IMR-90 (cell line): ENCODE measurements at regions not wholly inside any gene's neighbourhood (a gene's known extent, or its start where the extent isn't known, plus 50 kb on each side); places are given as distances from the start of the nearest gene placed in this dataset.

ENCODE experiments used
- ATAC-seq: fragments of 200-7000 bp; cut with Tn5 transposase; 2 replicates; pipeline ENCODE4 v1.9.1; 2020; ENCODE audit warnings: low read depth, mild to moderate bottlenecking, moderate library complexity
- BruUV-seq: library from RNA; stranded (reverse); fragments of 400-500 nt; replicated peaks from 2 replicates; lab custom pipeline; 2021; lab: Mats Ljungman, UMichigan
- CTCF ChIA-PET: fragments of 300-600 bp; formaldehyde crosslinking; extraction: SDS; loops from one replicate; lab custom pipeline; 2021; ENCODE audit warnings: antibody characterized with exemption; lab: Yijun Ruan, JAX
- POLR2A ChIA-PET: fragments of 300-600 bp; sonication (Branson Sonifier 250); formaldehyde crosslinking; loops from one replicate; lab custom pipeline; 2022; ENCODE audit warnings: antibody characterized with exemption; ENCODE audit not compliant: unreplicated experiment; lab: Charles Lee
- DNase-seq: peaks from one replicate; pipeline ENCODE4 v3.0.0; 2013
- H2AFZ ChIP-seq: replicated peaks from 2 replicates; pipeline ENCODE3; 2013; ENCODE audit warnings: low read length, mild to moderate bottlenecking; ENCODE audit not compliant: poor library complexity
- H2AK5ac ChIP-seq: 2 replicates; pipeline ENCODE4 v1.6.1; 2013; ENCODE audit warnings: low read depth, low read length, inconsistent platforms
- H2AK9ac ChIP-seq: replicated peaks from 2 replicates; pipeline ENCODE3; 2013; ENCODE audit warnings: mild to moderate bottlenecking, low read depth, low read length, moderate library complexity; ENCODE audit not compliant: poor library complexity
- H2BK120ac ChIP-seq: 2 replicates; pipeline ENCODE4 v1.6.1; 2013; ENCODE audit warnings: low read depth, low read length, inconsistent platforms
- H2BK15ac ChIP-seq: 3 replicates; pipeline ENCODE4 v1.6.1; 2013; ENCODE audit warnings: low read depth, low read length, inconsistent platforms
- H2BK20ac ChIP-seq: 2 replicates; pipeline ENCODE4 v1.6.1; 2013; ENCODE audit warnings: low read depth, mild to moderate bottlenecking, inconsistent platforms, low read length, moderate library complexity
- H2BK5ac ChIP-seq: 2 replicates; pipeline ENCODE4 v1.6.1; 2013; ENCODE audit warnings: mild to moderate bottlenecking, low read depth, low read length, inconsistent platforms; ENCODE audit not compliant: poor library complexity, severe bottlenecking
- H3K14ac ChIP-seq: replicated peaks from 2 replicates; pipeline ENCODE4 v1.6.1; 2013; ENCODE audit warnings: low read depth, low read length, inconsistent platforms
- H3K18ac ChIP-seq: 2 replicates; pipeline ENCODE4 v1.6.1; 2013; ENCODE audit warnings: low read depth, low read length, control low read depth
- H3K23ac ChIP-seq: 2 replicates; pipeline ENCODE4 v1.6.1; 2013; ENCODE audit warnings: low read depth, low read length, inconsistent platforms
- H3K27ac ChIP-seq: 2 replicates; pipeline ENCODE4 v1.5.1; 2013; ENCODE audit warnings: mild to moderate bottlenecking, control low read depth, low read length; ENCODE audit not compliant: insufficient read depth
- H3K27me3 ChIP-seq: 2 replicates; pipeline ENCODE4 v1.6.1; 2013; ENCODE audit warnings: low read length; ENCODE audit not compliant: control insufficient read depth, insufficient read depth
- H3K36me3 ChIP-seq: 2 replicates; pipeline ENCODE4 v1.6.1; 2013; ENCODE audit warnings: low read length, mixed read lengths; ENCODE audit not compliant: control insufficient read depth, insufficient read depth
- H3K4ac ChIP-seq: 2 replicates; pipeline ENCODE4 v1.6.1; 2013; ENCODE audit warnings: low read depth, low read length, inconsistent platforms
- H3K4me1 ChIP-seq: 2 replicates; pipeline ENCODE4 v1.6.1; 2013; ENCODE audit warnings: low read length, mixed read lengths; ENCODE audit not compliant: control insufficient read depth, insufficient read depth
- H3K4me2 ChIP-seq: 2 replicates; pipeline ENCODE4 v1.6.1; 2013; ENCODE audit warnings: low read depth, mild to moderate bottlenecking, control low read depth, low read length, moderate library complexity
- H3K4me3 ChIP-seq: 2 replicates; pipeline ENCODE4 v1.5.1; 2013; ENCODE audit warnings: low read depth, mild to moderate bottlenecking, control low read depth, low read length, moderate library complexity; ENCODE audit not compliant: insufficient read depth
- H3K56ac ChIP-seq: 2 replicates; pipeline ENCODE4 v1.6.1; 2013; ENCODE audit warnings: low read length, inconsistent platforms; ENCODE audit not compliant: insufficient read depth; ENCODE audit errors: extremely low read depth
- H3K79me1 ChIP-seq, 2 experiments: 2 replicates each; pipeline ENCODE4 v1.6.1; 2013; ENCODE audit warnings: low read length in 2 of 2, inconsistent platforms in 1 of 2, low read depth in 1 of 2
- H3K9ac ChIP-seq: 2 replicates; pipeline ENCODE4 v1.6.1; 2013; ENCODE audit warnings: low read depth, low read length, control low read depth
- H3K9me1 ChIP-seq: 2 replicates; pipeline ENCODE4 v1.6.1; 2013; ENCODE audit warnings: low read length, inconsistent platforms; ENCODE audit not compliant: insufficient read depth
- H3K9me3 ChIP-seq: 2 replicates; pipeline ENCODE4 v1.6.1; 2013; ENCODE audit warnings: low read length; ENCODE audit not compliant: control insufficient read depth, insufficient read depth
- H4K20me1 ChIP-seq: 2 replicates; pipeline ENCODE4 v1.6.1; 2013; ENCODE audit warnings: low read length, inconsistent platforms; ENCODE audit not compliant: insufficient read depth
- H4K5ac ChIP-seq: 2 replicates; pipeline ENCODE4 v1.6.1; 2013; ENCODE audit warnings: mild to moderate bottlenecking, low read depth, low read length, control low read depth
- H4K8ac ChIP-seq, 2 experiments: 2 replicates each; pipeline ENCODE4 v1.6.1; 2013; ENCODE audit warnings: low read depth in 2 of 2, low read length in 2 of 2, control low read depth in 1 of 2, inconsistent platforms in 1 of 2
- H4K91ac ChIP-seq: 2 replicates; pipeline ENCODE4 v1.6.1; 2013; ENCODE audit warnings: low read depth, low read length, inconsistent platforms; ENCODE audit not compliant: insufficient read depth
- BHLHE40 ChIP-seq: fragments of 150-350 bp; IDR thresholded peaks from 2 replicates; pipeline ENCODE4 v1.6.1; 2016; ENCODE audit warnings: mild to moderate bottlenecking, low read depth, low read length
- CEBPB ChIP-seq: IDR thresholded peaks from 2 replicates; pipeline ENCODE4 v1.6.1; 2012; ENCODE audit warnings: low read depth, low read length, improper control_type of control experiment
- CHD1 ChIP-seq: IDR thresholded peaks from 2 replicates; pipeline ENCODE4 v1.6.1; 2012; ENCODE audit warnings: low read depth, low read length, improper control_type of control experiment
- CTCF ChIP-seq: conservative IDR thresholded peaks from 2 replicates; pipeline ENCODE4 v1.5.1; 2012; ENCODE audit warnings: mild to moderate bottlenecking, low read depth, low read length, improper control_type of control experiment
- ELK1 ChIP-seq: fragments of 150-350 bp; IDR thresholded peaks from 2 replicates; pipeline ENCODE4 v1.6.1; 2016; ENCODE audit warnings: low read depth, mild to moderate bottlenecking, low read length, moderate library complexity, borderline replicate concordance
- FOS ChIP-seq: fragments of 150-350 bp; IDR thresholded peaks from 2 replicates; pipeline ENCODE4 v1.6.1; 2016; ENCODE audit warnings: low read depth, low read length
- MAFK ChIP-seq: IDR thresholded peaks from 2 replicates; pipeline ENCODE4 v1.6.1; 2012; ENCODE audit warnings: low read depth, low read length, improper control_type of control experiment
- MAZ ChIP-seq: IDR thresholded peaks from 2 replicates; pipeline ENCODE4 v1.6.1; 2012; ENCODE audit warnings: low read depth, mild to moderate bottlenecking, low read length, improper control_type of control experiment, moderate library complexity, borderline replicate concordance
- MXI1 ChIP-seq: IDR thresholded peaks from 2 replicates; pipeline ENCODE4 v1.6.1; 2012; ENCODE audit warnings: low read depth, mild to moderate bottlenecking, low read length, moderate library complexity, borderline replicate concordance
- NFE2L2 ChIP-seq: fragments of 150-350 bp; IDR thresholded peaks from 2 replicates; pipeline ENCODE4 v1.6.1; 2016; ENCODE audit warnings: low read depth, mild to moderate bottlenecking, low read length
- POLR2A ChIP-seq: IDR thresholded peaks from 2 replicates; pipeline ENCODE4 v1.6.1; 2012; ENCODE audit warnings: mild to moderate bottlenecking, low read depth, low read length
- RAD21 ChIP-seq: IDR thresholded peaks from 2 replicates; pipeline ENCODE4 v1.6.1; 2012; ENCODE audit warnings: low read length, improper control_type of control experiment
- RCOR1 ChIP-seq: IDR thresholded peaks from 2 replicates; pipeline ENCODE4 v1.6.1; 2012; ENCODE audit warnings: mild to moderate bottlenecking, low read length, improper control_type of control experiment; ENCODE audit not compliant: insufficient replicate concordance
- RFX5 ChIP-seq: IDR thresholded peaks from 2 replicates; pipeline ENCODE4 v1.8.0; 2012; ENCODE audit warnings: low read depth, mild to moderate bottlenecking, low read length, moderate library complexity
- SMC3 ChIP-seq: fragments of 150-350 bp; IDR thresholded peaks from 2 replicates; pipeline ENCODE4 v1.6.1; 2016; ENCODE audit warnings: low read depth, mild to moderate bottlenecking, antibody characterized with exemption, low read length, moderate library complexity
- USF2 ChIP-seq: fragments of 150-350 bp; IDR thresholded peaks from 2 replicates; pipeline ENCODE4 v1.6.1; 2017; ENCODE audit warnings: mild to moderate bottlenecking, antibody characterized with exemption, low read length, low read depth
- WGBS, 2 experiments: methylation state at CpG; one replicate each; pipeline versions ENCODE4 v1.1.5 to v1.1.7; 2013; ENCODE audit warnings: missing lambda C conversion rate in 2 of 2; ENCODE audit not compliant: insufficient read length in 1 of 2; ENCODE audit errors: extremely low coverage in 2 of 2; 5-methylcytosine and 5-hydroxymethylcytosine counted together
- dilution Hi-C: fragments of 300-500 bp; cut with HindIII; formaldehyde crosslinking; loops from one replicate; pipeline ENCODE4 v1.14.3; 2018; ENCODE audit warnings: low sequenced_read_pairs; ENCODE audit not compliant: unreplicated experiment
- in situ Hi-C: fragments of 300-500 bp; cut with MboI; formaldehyde crosslinking; loops from 3 replicates; pipeline ENCODE4 v1.14.3; 2019; ENCODE audit warnings: low sequenced_read_pairs, inconsistent platforms, mixed read lengths
- intact Hi-C: fragments of 100-400 bp; cut with micrococcal nuclease; formaldehyde crosslinking; loops from 2 replicates; pipeline ENCODE4 v1.10.0; 2022

- no peaks in the 10 kb centered on the region for H3K4me1 ChIP-seq
- H3K4me3 ChIP-seq = no peak overlapping the region
- no peaks in the 10 kb centered on the region for H3K36me3 ChIP-seq
- H2AK5ac ChIP-seq = no peak overlapping the region
- WGBS, 2 experiments = 25% methylated on average over 1 of the region's 3 CpGs; no CpG with 5 or more reads in 1 of the 2 experiments
- TF ChIP-seq MXI1 (no peak), ELK1 (no peak), POLR2A (no peak), CTCF (no peak), RAD21 (no peak), MAZ (no peak), CHD1 (no peak), SMC3 (no peak), CEBPB (no peak), BHLHE40 (no peak), MAFK (no peak), RCOR1 (no peak), USF2 (no peak), RFX5 (no peak), NFE2L2 (no peak), FOS (no peak)
- H3K27me3 ChIP-seq = peaks cover 3% of the 10 kb centered on the region; the same call in 1 of the 2 replicates
- intact Hi-C loops = no loop called here
- H3K56ac ChIP-seq = no peak overlapping the region
- no peak overlapping the region for H4K91ac ChIP-seq
- in situ Hi-C loops = no loop called here
- BruUV-seq = no TSS peak
- no peak overlapping the region for H2AK9ac ChIP-seq
- no peak overlapping the region for H3K23ac ChIP-seq
- no peaks in the 10 kb centered on the region for H4K20me1 ChIP-seq
- H3K9ac ChIP-seq = no peak overlapping the region
- no peak overlapping the region for H2BK5ac ChIP-seq
- no peak overlapping the region for H3K27ac ChIP-seq
- ATAC-seq = no peak
- CTCF ChIA-PET = interaction anchor here (1.4 kb wide), 1 partner anchor 9 kb away, joined by 7 read pairs; no protein-coding TSS in a partner anchor
- H4K5ac ChIP-seq = no peak overlapping the region
- no peaks in the 10 kb centered on the region for H3K79me1 ChIP-seq
- POLR2A ChIA-PET = no interaction called here
- H3K4ac ChIP-seq = no peak overlapping the region
- H3K18ac ChIP-seq = no peak overlapping the region
- no peak overlapping the region for H2BK120ac ChIP-seq
- no peak overlapping the region for H3K4me2 ChIP-seq
- DNase-seq = no peak
- H3K14ac ChIP-seq = no peak overlapping the region
- dilution Hi-C loops = no loop called here
- no peak overlapping the region for H2BK15ac ChIP-seq
- H3K9me3 ChIP-seq = no peaks in the 10 kb centered on the region
- H2BK20ac ChIP-seq = no peak overlapping the region
- H2AFZ ChIP-seq = no peak overlapping the region
- no peak overlapping the region for H4K8ac ChIP-seq
- no peaks in the 10 kb centered on the region for H3K9me1 ChIP-seq
These were observed 121.0 kb upstream of the LSM14A start for GRCh38 chr19:34051255-34051654.
